Chondrocyte (in vitro differentiated cells): ENCODE measurements at regions not wholly inside any gene's neighbourhood (a gene's known extent, or its start where the extent isn't known, plus 50 kb on each side); places are given as distances from the start of the nearest gene placed in this dataset.

Experiments used
- DNase-seq: peaks from one replicate; pipeline ENCODE4 v3.0.0; 2021; ENCODE audit warnings: mixed read lengths, low spot score
- H3K27ac Mint-ChIP-seq: one replicate; pipeline ENCODE4 v1.8.0; 2021; ENCODE audit warnings: mild to moderate bottlenecking, moderate library complexity, mixed read lengths; ENCODE audit not compliant: unreplicated experiment
- H3K27me3 Mint-ChIP-seq: 2 replicates; pipeline ENCODE4 v1.8.0; 2021; ENCODE audit warnings: low read depth, mixed read lengths
- H3K36me3 Mint-ChIP-seq: 2 replicates; pipeline ENCODE4 v1.8.0; 2021; ENCODE audit warnings: low read depth, mixed read lengths
- H3K4me1 Mint-ChIP-seq: 2 replicates; pipeline ENCODE4 v1.8.0; 2021; ENCODE audit warnings: low read depth, mild to moderate bottlenecking, mixed read lengths
- H3K4me3 Mint-ChIP-seq: one replicate; pipeline ENCODE4 v1.8.0; 2021; ENCODE audit warnings: mild to moderate bottlenecking, moderate library complexity, mixed read lengths; ENCODE audit not compliant: unreplicated experiment
- H3K9me3 Mint-ChIP-seq: 2 replicates; pipeline ENCODE4 v1.8.0; 2021; ENCODE audit warnings: low read depth, mixed read lengths
- TF ChIP-seq, protein P1 (sequence below): fragments of 200-600 bp; sonication (generic); IDR thresholded peaks from 2 replicates; pipeline ENCODE4 v1.5.0; 2021; ENCODE audit warnings: antibody characterized with exemption, mild to moderate bottlenecking, moderate library complexity

DNA sequence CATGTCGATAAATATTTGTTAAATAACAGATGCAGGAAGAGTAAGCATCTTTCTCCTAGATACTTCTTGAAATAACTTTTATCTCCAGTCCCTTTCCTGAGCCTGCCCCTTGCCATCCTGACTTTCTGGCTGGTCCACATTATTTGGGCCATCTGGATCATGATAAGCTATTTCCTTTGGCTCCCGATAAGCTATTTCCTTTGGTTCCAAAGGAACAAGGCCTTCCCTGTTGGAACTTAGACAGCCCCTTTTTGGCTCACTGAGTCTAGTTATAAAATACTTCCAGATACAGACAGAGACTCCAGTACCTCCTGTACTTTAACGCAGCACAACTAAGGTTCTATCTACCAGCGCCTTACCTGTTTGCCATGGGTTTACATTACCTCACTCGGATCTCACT lies 205.3 kb upstream of the CCDC150 start:
- H3K36me3 Mint-ChIP-seq, result peaks cover 5% of the 10 kb centered on the region
- H3K4me3 Mint-ChIP-seq, result no peak overlapping the region
- no peak overlapping the region for H3K27ac Mint-ChIP-seq
- H3K27me3 Mint-ChIP-seq, result no peaks in the 10 kb centered on the region
- DNase-seq, result no peak
- H3K4me1 Mint-ChIP-seq, result peaks cover 33% of the 10 kb centered on the region
- TF ChIP-seq, protein P1, sequence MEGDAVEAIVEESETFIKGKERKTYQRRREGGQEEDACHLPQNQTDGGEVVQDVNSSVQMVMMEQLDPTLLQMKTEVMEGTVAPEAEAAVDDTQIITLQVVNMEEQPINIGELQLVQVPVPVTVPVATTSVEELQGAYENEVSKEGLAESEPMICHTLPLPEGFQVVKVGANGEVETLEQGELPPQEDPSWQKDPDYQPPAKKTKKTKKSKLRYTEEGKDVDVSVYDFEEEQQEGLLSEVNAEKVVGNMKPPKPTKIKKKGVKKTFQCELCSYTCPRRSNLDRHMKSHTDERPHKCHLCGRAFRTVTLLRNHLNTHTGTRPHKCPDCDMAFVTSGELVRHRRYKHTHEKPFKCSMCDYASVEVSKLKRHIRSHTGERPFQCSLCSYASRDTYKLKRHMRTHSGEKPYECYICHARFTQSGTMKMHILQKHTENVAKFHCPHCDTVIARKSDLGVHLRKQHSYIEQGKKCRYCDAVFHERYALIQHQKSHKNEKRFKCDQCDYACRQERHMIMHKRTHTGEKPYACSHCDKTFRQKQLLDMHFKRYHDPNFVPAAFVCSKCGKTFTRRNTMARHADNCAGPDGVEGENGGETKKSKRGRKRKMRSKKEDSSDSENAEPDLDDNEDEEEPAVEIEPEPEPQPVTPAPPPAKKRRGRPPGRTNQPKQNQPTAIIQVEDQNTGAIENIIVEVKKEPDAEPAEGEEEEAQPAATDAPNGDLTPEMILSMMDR, result no peak
- H3K9me3 Mint-ChIP-seq, result no peaks in the 10 kb centered on the region

DNA sequence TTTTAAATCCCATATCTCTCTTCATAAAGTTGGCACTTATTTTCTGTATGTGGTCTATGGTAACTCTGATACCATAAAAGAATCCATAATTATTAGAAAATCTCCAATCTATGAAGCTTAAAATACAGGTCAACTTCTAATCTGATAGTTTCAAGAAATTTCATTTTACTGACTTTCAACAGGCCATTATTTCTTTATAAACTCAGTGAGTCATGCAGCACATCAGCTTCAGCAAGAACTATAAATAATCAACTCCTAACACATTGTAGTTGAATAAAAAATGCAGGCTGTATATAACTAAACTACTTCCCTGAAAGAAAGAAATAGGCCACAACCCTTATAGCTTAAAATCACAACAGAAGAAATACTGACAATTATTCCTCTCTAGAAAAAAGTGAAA lies 204.3 kb upstream of the CCDC150 start:
- H3K9me3 Mint-ChIP-seq, result no peaks in the 10 kb centered on the region
- peak overlapping the region; percentile 8 for H3K27ac Mint-ChIP-seq
- peaks cover 4% of the 10 kb centered on the region for H3K36me3 Mint-ChIP-seq
- H3K27me3 Mint-ChIP-seq, result no peaks in the 10 kb centered on the region
- TF ChIP-seq, protein P1, result no peak
- H3K4me1 Mint-ChIP-seq, result peaks cover 33% of the 10 kb centered on the region
- DNase-seq, result no peak
- H3K4me3 Mint-ChIP-seq, result no peak overlapping the region

DNA sequence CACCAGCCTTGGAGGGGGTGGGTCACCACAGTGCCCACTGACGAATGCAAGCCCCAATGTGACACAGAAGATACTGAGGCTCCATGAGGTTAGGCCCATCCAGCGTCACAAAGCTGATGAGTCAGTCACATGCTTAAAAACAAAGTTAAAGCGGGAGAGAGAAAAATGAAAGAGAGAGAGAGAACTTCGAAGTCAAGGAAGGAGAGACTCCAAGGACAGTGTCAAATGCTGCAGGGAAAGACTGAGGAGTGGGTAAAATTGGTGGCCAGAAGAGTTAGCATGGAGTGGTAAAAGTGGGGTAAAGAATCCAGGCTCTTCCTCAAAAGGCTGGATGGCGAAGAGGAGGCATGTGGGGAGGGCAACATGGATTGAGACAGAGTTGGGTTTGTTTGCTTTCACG lies 201.9 kb upstream of the CCDC150 start:
- TF ChIP-seq, protein P1, result no peak

DNA sequence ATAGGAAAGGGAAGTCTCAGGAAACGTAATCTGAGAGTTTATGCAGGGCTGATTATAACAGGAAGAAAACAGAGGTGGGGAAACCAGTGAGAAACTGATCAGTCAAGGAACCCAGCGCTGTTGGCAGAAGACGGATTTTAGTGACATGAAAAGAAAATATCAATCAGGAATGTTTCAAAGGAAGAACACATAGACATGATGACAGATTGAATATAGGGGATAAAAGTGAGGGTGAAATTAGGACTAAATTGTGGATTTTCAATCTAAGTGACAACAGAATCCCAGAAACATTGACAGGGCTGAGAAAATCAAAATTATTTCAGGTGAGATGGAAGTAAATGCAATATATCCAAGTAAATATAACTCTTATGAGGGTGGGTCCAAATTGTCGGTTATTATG lies 199.8 kb upstream of the CCDC150 start:
- no peak for DNase-seq
- Mint-ChIP-seq H3K9me3 (no peaks in the 10 kb centered on the region), H3K4me1 (peaks cover 29% of the 10 kb centered on the region), H3K36me3 (no peaks in the 10 kb centered on the region), H3K27ac (no peak overlapping the region), H3K4me3 (no peak overlapping the region), H3K27me3 (no peaks in the 10 kb centered on the region)
- TF ChIP-seq, protein P1, result no peak

More for the DNA sequence above, 201.9 kb upstream of the CCDC150 start:
- Mint-ChIP-seq H3K4me3 (no peak overlapping the region), H3K4me1 (peaks cover 36% of the 10 kb centered on the region), H3K9me3 (no peaks in the 10 kb centered on the region), H3K27ac (peak overlapping the region; percentile 35), H3K27me3 (no peaks in the 10 kb centered on the region), H3K36me3 (peaks cover 2% of the 10 kb centered on the region)
- no peak for DNase-seq

DNA sequence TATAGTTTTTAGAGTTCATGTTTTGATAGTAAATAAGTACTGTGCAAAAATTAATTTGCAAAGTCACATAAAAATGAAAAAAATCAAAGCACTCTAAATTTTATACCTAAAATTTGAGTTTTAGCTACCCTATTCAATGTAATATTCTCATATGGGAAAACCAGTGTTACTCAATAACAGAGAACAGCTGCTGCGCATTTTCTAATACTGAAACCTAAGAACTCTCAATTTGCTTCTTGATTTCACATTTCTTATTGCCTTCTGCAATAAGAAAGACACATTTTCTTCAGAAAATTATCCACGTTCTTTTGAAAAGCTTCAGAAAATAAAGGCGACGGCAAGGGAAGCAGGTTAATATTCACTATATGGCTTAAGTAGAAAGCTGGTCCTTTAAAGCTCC lies 199.1 kb upstream of the CCDC150 start:
- Mint-ChIP-seq H3K36me3 (no peaks in the 10 kb centered on the region), H3K4me1 (peaks cover 23% of the 10 kb centered on the region), H3K9me3 (no peaks in the 10 kb centered on the region), H3K27ac (no peak overlapping the region), H3K4me3 (no peak overlapping the region), H3K27me3 (no peaks in the 10 kb centered on the region)
- TF ChIP-seq, protein P1, result no peak
- no peak for DNase-seq
